CD4-positive, alpha-beta T cell treated with Interleukin-10 for 1 hour (primary cell): ENCODE measurements at regions not wholly inside any gene's neighbourhood (a gene's known extent, or its start where the extent isn't known, plus 50 kb on each side); places are given as distances from the start of the nearest gene placed in this dataset.
"Not testable (repeated sequence)": the region's sequence is repeated elsewhere in the genome, so short reads cannot be mapped to it uniquely, and the experiment has no call there.

Source experiments
- DNase-seq: peaks from one replicate; pipeline ENCODE4 v3.0.0-alpha.2; 2020

- no peak for DNase-seq
Observed at GRCh38 chr12:124705545-124706138, 138.2 kb upstream of the NCOR2 start.

GRCh38 chr12:124704619-124705018, 137.2 kb upstream of the NCOR2 start:
- DNase-seq, result no peak

- DNase-seq, result no peak
Observed at GRCh38 chr12:124703856-124704255, 136.4 kb upstream of the NCOR2 start.

GRCh38 chr12:124702736-124703135, 135.3 kb upstream of the NCOR2 start:
- DNase-seq, result no peak

GRCh38 chr12:124700810-124701592, 133.6 kb upstream of the NCOR2 start:
- DNase-seq, result no peak

GRCh38 chr12:124699909-124700308, 132.5 kb upstream of the NCOR2 start:
- DNase-seq, result no peak

GRCh38 chr12:124698998-124699305, 131.5 kb upstream of the NCOR2 start:
- no peak for DNase-seq

- DNase-seq, result no peak
Observed at GRCh38 chr12:124698211-124698997, 131.0 kb upstream of the NCOR2 start.

GRCh38 chr12:124697722-124698121, 130.3 kb upstream of the NCOR2 start:
- not testable (repeated sequence) for DNase-seq

- no peak for DNase-seq
Observed at GRCh38 chr12:124696693-124697476, 129.5 kb upstream of the NCOR2 start.

- DNase-seq, result no peak
Observed at GRCh38 chr12:124695861-124696260, 128.4 kb upstream of the NCOR2 start.

GRCh38 chr12:124694846-124695497, 127.6 kb upstream of the NCOR2 start:
- DNase-seq, result no peak

GRCh38 chr12:124694250-124694649, 126.8 kb upstream of the NCOR2 start:
- DNase-seq, result peak; percentile 43

- no peak for DNase-seq
Observed at GRCh38 chr12:124693111-124693723, 125.8 kb upstream of the NCOR2 start.

- no peak for DNase-seq
Observed at GRCh38 chr12:124692443-124692842, 125.0 kb upstream of the NCOR2 start.

- no peak for DNase-seq
Observed at GRCh38 chr12:124691429-124691828, 124.0 kb upstream of the NCOR2 start.

GRCh38 chr12:124689631-124690030, 122.2 kb upstream of the NCOR2 start:
- no peak for DNase-seq

- no peak for DNase-seq
Observed at GRCh38 chr12:124688356-124688992, 121.1 kb upstream of the NCOR2 start.

- no peak for DNase-seq
Observed at GRCh38 chr12:124687917-124688316, 120.5 kb upstream of the NCOR2 start.

- no peak for DNase-seq
Observed at GRCh38 chr12:124687174-124687902, 119.9 kb upstream of the NCOR2 start.
